MCF 10A (cell line): ENCODE measurements at regions not wholly inside any gene's neighbourhood (a gene's known extent, or its start where the extent isn't known, plus 50 kb on each side); places are given as distances from the start of the nearest gene placed in this dataset.

Source experiments
- BruUV-seq: library from RNA; stranded (reverse); fragments of 400-500 nt; replicated peaks from 2 replicates; lab custom pipeline; 2021; lab: Mats Ljungman, UMichigan
- CTCF ChIA-PET: fragments of 300-600 bp; sonication (Branson Sonifier 250); formaldehyde crosslinking; extraction: SDS; loops from one replicate; lab custom pipeline; 2021; ENCODE audit warnings: antibody characterized with exemption, inconsistent platforms; lab: Yijun Ruan, JAX
- POLR2A ChIA-PET: fragments of 300-600, 350-650 bp; sonication (Branson Sonifier 250); formaldehyde crosslinking; extraction: SDS; loops from one replicate; lab custom pipeline; 2020; ENCODE audit warnings: antibody characterized with exemption, inconsistent platforms; lab: Yijun Ruan, JAX
- DNase-seq: peaks from one replicate; pipeline ENCODE4 v3.0.0-alpha.2; 2018; ENCODE audit not compliant: unreplicated experiment
- H3K27ac Mint-ChIP-seq: one replicate; pipeline ENCODE4 v1.8.0; 2022; ENCODE audit warnings: mild to moderate bottlenecking, low read depth, mixed read lengths; ENCODE audit not compliant: unreplicated experiment
- H3K27me3 Mint-ChIP-seq: one replicate; pipeline ENCODE4 v1.8.0; 2022; ENCODE audit warnings: mixed read lengths; ENCODE audit not compliant: insufficient read depth, unreplicated experiment
- H3K36me3 Mint-ChIP-seq: one replicate; pipeline ENCODE4 v1.8.0; 2022; ENCODE audit warnings: mild to moderate bottlenecking, moderate library complexity, mixed read lengths; ENCODE audit not compliant: insufficient read depth, unreplicated experiment
- H3K4me1 Mint-ChIP-seq: one replicate; pipeline ENCODE4 v1.8.0; 2022; ENCODE audit warnings: mixed read lengths; ENCODE audit not compliant: insufficient read depth, unreplicated experiment
- H3K4me3 Mint-ChIP-seq: one replicate; pipeline ENCODE4 v1.8.0; 2022; ENCODE audit warnings: mild to moderate bottlenecking, moderate library complexity, mixed read lengths; ENCODE audit not compliant: unreplicated experiment
- H3K9me3 Mint-ChIP-seq: one replicate; pipeline ENCODE4 v1.8.0; 2022; ENCODE audit warnings: mixed read lengths; ENCODE audit not compliant: unreplicated experiment
- CTCF ChIP-seq: fragments of 200-600 bp; IDR thresholded peaks from one replicate; pipeline ENCODE4 v1.8.0; 2022; ENCODE audit warnings: antibody characterized with exemption, mild to moderate bottlenecking; ENCODE audit not compliant: unreplicated experiment
- intact Hi-C: fragments of 100-400 bp; cut with micrococcal nuclease; formaldehyde crosslinking; loops from 2 replicates; pipeline ENCODE4 v1.14.1; 2022

GRCh38 chr2:177147834-177148445 lies 64.7 kb upstream of the HNRNPA3 start:
- H3K4me3 Mint-ChIP-seq: no peak overlapping the region
- CTCF ChIA-PET: interaction anchor here (0.5 to 3.4 kb wide), 62 partner anchors 9 to 1819 kb away, joined by 3 to 40 read pairs (median 4); partner anchors contain the start of gene HOXD10
- H3K27ac Mint-ChIP-seq: no peak overlapping the region
- DNase-seq: no peak
- H3K9me3 Mint-ChIP-seq: no peaks in the 10 kb centered on the region
- no TSS peak for BruUV-seq
- no peak for TF ChIP-seq CTCF
- H3K36me3 Mint-ChIP-seq: no peaks in the 10 kb centered on the region
- H3K27me3 Mint-ChIP-seq: peaks cover 66% of the 10 kb centered on the region
- intact Hi-C loops: loop anchor here (1.0 to 10.0 kb wide), 7 partner anchors 334 to 1021 kb away; no protein-coding TSS in a partner anchor
- peaks cover 15% of the 10 kb centered on the region for H3K4me1 Mint-ChIP-seq
- POLR2A ChIA-PET: interaction anchor here (0.7 to 2.2 kb wide), 5 partner anchors 16 to 1021 kb away, joined by 3 to 7 read pairs (median 3); no protein-coding TSS in a partner anchor

GRCh38 chr2:177148477-177149154 lies 64.0 kb upstream of the HNRNPA3 start:
- peaks cover 15% of the 10 kb centered on the region for H3K4me1 Mint-ChIP-seq
- no peak overlapping the region for H3K27ac Mint-ChIP-seq
- ChIA-PET POLR2A (interaction anchor here (0.5 to 2.2 kb wide), 12 partner anchors 8 to 1022 kb away, joined by 3 to 7 read pairs (median 3); no protein-coding TSS in a partner anchor), CTCF (interaction anchor here (0.6 to 3.4 kb wide), 70 partner anchors 9 to 1274 kb away, joined by 3 to 40 read pairs (median 4); partner anchors contain the start of genes HOXD10 and HOXD9)
- intact Hi-C loops: loop anchor here (2.0 to 10.0 kb wide), 4 partner anchors 574 to 1022 kb away; no protein-coding TSS in a partner anchor
- peak; percentile 70 for TF ChIP-seq CTCF
- no TSS peak for BruUV-seq
- peak overlapping the region; percentile 70 for H3K4me3 Mint-ChIP-seq
- H3K36me3 Mint-ChIP-seq: no peaks in the 10 kb centered on the region
- peaks cover 66% of the 10 kb centered on the region for H3K27me3 Mint-ChIP-seq
- no peaks in the 10 kb centered on the region for H3K9me3 Mint-ChIP-seq
- peak; percentile 84 for DNase-seq

- DNase-seq: no peak
- TF ChIP-seq CTCF: no peak
- intact Hi-C loops: loop anchor here (2.0 to 10.0 kb wide), 4 partner anchors 573 to 1022 kb away; no protein-coding TSS in a partner anchor
- no peaks in the 10 kb centered on the region for H3K36me3 Mint-ChIP-seq
- peaks cover 66% of the 10 kb centered on the region for H3K27me3 Mint-ChIP-seq
- BruUV-seq: no TSS peak
- ChIA-PET CTCF (interaction anchor here (0.6 to 3.4 kb wide), 52 partner anchors 8 to 1033 kb away, joined by 3 to 40 read pairs (median 5); partner anchors contain the start of genes HOXD10 and HOXD9), POLR2A (interaction anchor here (0.5 to 2.2 kb wide), 9 partner anchors 8 to 1022 kb away, joined by 3 to 7 read pairs (median 3); no protein-coding TSS in a partner anchor)
- H3K4me3 Mint-ChIP-seq: peak overlapping the region; percentile 70
- peaks cover 15% of the 10 kb centered on the region for H3K4me1 Mint-ChIP-seq
- no peak overlapping the region for H3K27ac Mint-ChIP-seq
- H3K9me3 Mint-ChIP-seq: no peaks in the 10 kb centered on the region
Observed at GRCh38 chr2:177149155-177149503, 63.5 kb upstream of the HNRNPA3 start.

DNA sequence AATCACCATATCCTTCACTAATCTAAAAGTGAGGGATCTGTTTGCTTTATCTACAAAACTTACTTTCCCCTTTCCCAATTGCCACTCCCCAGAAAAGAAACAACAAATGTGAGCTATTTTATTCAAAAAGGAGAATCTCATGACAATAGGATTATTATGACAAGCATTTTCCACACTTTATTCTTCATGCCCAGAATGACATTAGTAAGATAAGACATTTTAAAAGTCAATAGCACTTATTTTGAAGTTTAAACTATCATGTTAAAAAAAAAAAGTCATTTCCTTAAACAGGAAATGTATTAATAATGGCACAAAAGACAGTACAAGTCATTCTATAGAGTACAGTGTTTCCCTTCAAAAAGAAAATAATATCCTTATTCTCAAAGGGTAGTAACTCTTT lies 58.8 kb upstream of the HNRNPA3 start:
- Mint-ChIP-seq H3K27ac (no peak overlapping the region), H3K4me1 (peaks cover 4% of the 10 kb centered on the region), H3K36me3 (no peaks in the 10 kb centered on the region), H3K27me3 (peaks cover 38% of the 10 kb centered on the region), H3K4me3 (no peak overlapping the region), H3K9me3 (no peaks in the 10 kb centered on the region)
- DNase-seq: no peak
- ChIA-PET POLR2A (no interaction called here), CTCF (interaction anchor here (0.6 kb wide), 1 partner anchor 405 kb away, joined by 3 read pairs; no protein-coding TSS in a partner anchor)
- BruUV-seq: no TSS peak
- no peak for TF ChIP-seq CTCF
- intact Hi-C loops: no loop called here
